ENCODE measurements at regions not wholly inside any gene's neighbourhood (a gene's known extent, or its start where the extent isn't known, plus 50 kb on each side); places are given as distances from the start of the nearest gene placed in this dataset.
A peak's percentile ranks its signal among the peaks of the same experiment; 100 is the strongest.

- DNase-seq: no peak
- Histone ChIP-seq H3K4me3 (ENCODE audit: control insufficient read depth in 1 of 7, extremely low read depth in 1 of 7, insufficient read depth in 4 of 7, low read depth in 2 of 7, low read length in 6 of 7) (no peak overlapping the region), H3K9me3 (ENCODE audit: control extremely low read depth in 1 of 5, control insufficient read depth in 4 of 5, insufficient read depth in 2 of 5, low read depth in 1 of 5, low read length in 4 of 5) (no peaks in the 10 kb centered on the region), H3K27me3 (replicated peaks in 2 of 5; ENCODE audit: control insufficient read depth in 4 of 5, insufficient read depth in 5 of 5, low read length in 4 of 5) (peaks cover 0 to 6% (median 0%) of the 10 kb centered on the region in 5 experiments), H3K4me1 (ENCODE audit: control extremely low read depth in 1 of 4, control insufficient read depth in 4 of 4, insufficient read depth in 4 of 4, low read length in 3 of 4) (no peaks in the 10 kb centered on the region), H3K36me3 (ENCODE audit: control insufficient read depth in 4 of 4, insufficient read depth in 4 of 4, low read length in 3 of 4) (no peaks in the 10 kb centered on the region), H3K27ac (ENCODE audit: insufficient read depth in 1 of 2, low read depth in 1 of 2, low read length in 2 of 2, poor library complexity in 1 of 2, severe bottlenecking in 2 of 2) (no peak overlapping the region)
- CTCF ChIA-PET: interaction anchor here (1.2 to 1.5 kb wide), 2 partner anchors 154 to 394 kb away, joined by 3 to 7 read pairs; no protein-coding TSS in a partner anchor
- no CpG with 5 or more reads among the region's 3 CpGs for whole genome bisulfite sequencing (ENCODE audit: insufficient coverage)
- POLR2A ChIA-PET: no interaction called here
Observed at GRCh38 chr10:63005246-63005645, 127.9 kb upstream of the NRBF2 start.

- WGBS (ENCODE audit: insufficient coverage): 64% methylated on average over 4 of the region's 5 CpGs
- CTCF ChIA-PET: interaction anchor here (0.8 to 1.5 kb wide), 4 partner anchors 30 to 393 kb away, joined by 3 to 7 read pairs (median 5); no protein-coding TSS in a partner anchor
- peak; percentile 4 to 15 (median 12) for DNase-seq
Observed at GRCh38 chr10:63003816-63004453, 129.2 kb upstream of the NRBF2 start.

DNA sequence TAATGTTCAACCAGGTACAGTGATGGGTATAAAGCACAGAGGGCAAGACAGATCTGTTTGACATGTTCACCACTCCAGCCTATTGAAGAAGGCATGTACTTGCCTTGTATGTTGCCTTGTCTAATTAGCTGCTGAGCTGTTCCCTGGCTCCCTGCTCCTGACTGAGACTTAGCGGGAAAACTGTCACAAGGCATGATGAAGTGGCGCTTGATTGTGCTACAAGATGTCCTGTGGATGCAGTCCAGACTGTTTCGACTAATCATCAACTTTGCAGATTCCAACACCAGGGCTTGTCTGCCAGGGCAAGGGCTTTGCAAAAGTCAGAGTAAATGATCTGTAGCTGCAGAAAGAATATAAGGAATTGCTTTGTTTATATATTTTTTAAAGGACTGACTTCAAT, 136.2 kb upstream of the NRBF2 start:
- Histone ChIP-seq H3K36me3 (ENCODE audit: control insufficient read depth in 4 of 4, insufficient read depth in 4 of 4, low read length in 3 of 4) (no peaks in the 10 kb centered on the region), H3K9me3 (ENCODE audit: control extremely low read depth in 1 of 5, control insufficient read depth in 4 of 5, insufficient read depth in 2 of 5, low read depth in 1 of 5, low read length in 4 of 5) (no peaks in the 10 kb centered on the region), H3K4me3 (ENCODE audit: control insufficient read depth in 1 of 7, extremely low read depth in 1 of 7, insufficient read depth in 4 of 7, low read depth in 2 of 7, low read length in 6 of 7) (no peak overlapping the region), H3K27ac (ENCODE audit: insufficient read depth in 1 of 2, low read depth in 1 of 2, low read length in 2 of 2, poor library complexity in 1 of 2, severe bottlenecking in 2 of 2) (no peak overlapping the region), H3K27me3 (replicated peaks in 2 of 5; ENCODE audit: control insufficient read depth in 4 of 5, insufficient read depth in 5 of 5, low read length in 4 of 5) (peaks cover 0 to 4% (median 0%) of the 10 kb centered on the region in 5 experiments), H3K4me1 (ENCODE audit: control extremely low read depth in 1 of 4, control insufficient read depth in 4 of 4, insufficient read depth in 4 of 4, low read length in 3 of 4) (no peaks in the 10 kb centered on the region)
- POLR2A ChIA-PET: no interaction called here
- 93% methylated on average over 3 of the region's 3 CpGs for WGBS (ENCODE audit: insufficient coverage)
- DNase-seq: no peak
- CTCF ChIA-PET: no interaction called here

More at GRCh38 chr10:63003816-63004453, 129.2 kb upstream of the NRBF2 start:
- H3K9me3 ChIP-seq (ENCODE audit: control extremely low read depth in 1 of 5, control insufficient read depth in 4 of 5, insufficient read depth in 2 of 5, low read depth in 1 of 5, low read length in 4 of 5): no peaks in the 10 kb centered on the region
- H3K36me3 ChIP-seq (ENCODE audit: control insufficient read depth in 4 of 4, insufficient read depth in 4 of 4, low read length in 3 of 4): no peaks in the 10 kb centered on the region
- POLR2A ChIA-PET: no interaction called here
- no peaks in the 10 kb centered on the region for H3K4me1 ChIP-seq (ENCODE audit: control extremely low read depth in 1 of 4, control insufficient read depth in 4 of 4, insufficient read depth in 4 of 4, low read length in 3 of 4)
- no peak overlapping the region for H3K27ac ChIP-seq (ENCODE audit: insufficient read depth in 1 of 2, low read depth in 1 of 2, low read length in 2 of 2, poor library complexity in 1 of 2, severe bottlenecking in 2 of 2)
- peaks cover 0 to 6% (median 0%) of the 10 kb centered on the region in 5 experiments for H3K27me3 ChIP-seq (replicated peaks in 2 of 5; ENCODE audit: control insufficient read depth in 4 of 5, insufficient read depth in 5 of 5, low read length in 4 of 5)
- no peak overlapping the region for H3K4me3 ChIP-seq (ENCODE audit: control insufficient read depth in 1 of 7, extremely low read depth in 1 of 7, insufficient read depth in 4 of 7, low read depth in 2 of 7, low read length in 6 of 7)

- no peak overlapping the region for H3K27ac ChIP-seq (ENCODE audit: insufficient read depth in 1 of 2, low read depth in 1 of 2, low read length in 2 of 2, poor library complexity in 1 of 2, severe bottlenecking in 2 of 2)
- DNase-seq: no peak
- H3K36me3 ChIP-seq (ENCODE audit: control insufficient read depth in 4 of 4, insufficient read depth in 4 of 4, low read length in 3 of 4): no peaks in the 10 kb centered on the region
- peaks cover 0 to 4% (median 0%) of the 10 kb centered on the region in 5 experiments for H3K27me3 ChIP-seq (replicated peaks in 2 of 5; ENCODE audit: control insufficient read depth in 4 of 5, insufficient read depth in 5 of 5, low read length in 4 of 5)
- WGBS (ENCODE audit: insufficient coverage): no CpG with 5 or more reads among the region's 1 CpG
- CTCF ChIA-PET: interaction anchor here (0.6 kb wide), 1 partner anchor 442 kb away, joined by 3 read pairs; no protein-coding TSS in a partner anchor
- H3K9me3 ChIP-seq (ENCODE audit: control extremely low read depth in 1 of 5, control insufficient read depth in 4 of 5, insufficient read depth in 2 of 5, low read depth in 1 of 5, low read length in 4 of 5): no peaks in the 10 kb centered on the region
- no peaks in the 10 kb centered on the region for H3K4me1 ChIP-seq (ENCODE audit: control extremely low read depth in 1 of 4, control insufficient read depth in 4 of 4, insufficient read depth in 4 of 4, low read length in 3 of 4)
- no peak overlapping the region for H3K4me3 ChIP-seq (ENCODE audit: control insufficient read depth in 1 of 7, extremely low read depth in 1 of 7, insufficient read depth in 4 of 7, low read depth in 2 of 7, low read length in 6 of 7)
- POLR2A ChIA-PET: no interaction called here
Observed at GRCh38 chr10:62996516-62996915, 136.6 kb upstream of the NRBF2 start.

DNA sequence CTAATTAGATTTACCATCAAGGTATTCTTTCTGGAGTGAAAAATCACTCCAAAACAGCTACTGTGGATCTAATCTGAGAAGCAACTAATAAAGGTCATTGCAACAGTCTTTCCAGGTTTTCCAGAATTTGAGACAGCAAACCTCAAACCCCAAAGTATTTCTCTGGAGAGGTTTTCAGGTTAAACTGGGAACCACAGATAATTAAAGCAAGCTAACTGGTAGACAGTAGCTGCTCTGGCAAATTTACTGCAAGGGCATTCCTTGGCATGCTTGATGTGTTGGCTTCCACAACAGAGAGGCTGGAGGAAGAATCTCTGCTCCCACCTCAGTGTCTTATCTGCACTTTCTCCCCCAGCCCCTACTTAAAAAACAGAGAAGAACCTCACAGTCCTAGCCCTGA, 140.0 kb upstream of the NRBF2 start:
- no peaks in the 10 kb centered on the region for H3K9me3 ChIP-seq (ENCODE audit: control extremely low read depth in 1 of 5, control insufficient read depth in 4 of 5, insufficient read depth in 2 of 5, low read depth in 1 of 5, low read length in 4 of 5)
- H3K36me3 ChIP-seq (ENCODE audit: control insufficient read depth in 4 of 4, insufficient read depth in 4 of 4, low read length in 3 of 4): no peaks in the 10 kb centered on the region
- CTCF ChIA-PET: no interaction called here
- POLR2A ChIA-PET: no interaction called here
- H3K27me3 ChIP-seq (replicated peaks in 2 of 5; ENCODE audit: control insufficient read depth in 4 of 5, insufficient read depth in 5 of 5, low read length in 4 of 5): no peaks in the 10 kb centered on the region
- no peak overlapping the region for H3K27ac ChIP-seq (ENCODE audit: insufficient read depth in 1 of 2, low read depth in 1 of 2, low read length in 2 of 2, poor library complexity in 1 of 2, severe bottlenecking in 2 of 2)
- H3K4me1 ChIP-seq (ENCODE audit: control extremely low read depth in 1 of 4, control insufficient read depth in 4 of 4, insufficient read depth in 4 of 4, low read length in 3 of 4): no peaks in the 10 kb centered on the region
- DNase-seq: no peak
- H3K4me3 ChIP-seq (ENCODE audit: control insufficient read depth in 1 of 7, extremely low read depth in 1 of 7, insufficient read depth in 4 of 7, low read depth in 2 of 7, low read length in 6 of 7): no peak overlapping the region

DNA sequence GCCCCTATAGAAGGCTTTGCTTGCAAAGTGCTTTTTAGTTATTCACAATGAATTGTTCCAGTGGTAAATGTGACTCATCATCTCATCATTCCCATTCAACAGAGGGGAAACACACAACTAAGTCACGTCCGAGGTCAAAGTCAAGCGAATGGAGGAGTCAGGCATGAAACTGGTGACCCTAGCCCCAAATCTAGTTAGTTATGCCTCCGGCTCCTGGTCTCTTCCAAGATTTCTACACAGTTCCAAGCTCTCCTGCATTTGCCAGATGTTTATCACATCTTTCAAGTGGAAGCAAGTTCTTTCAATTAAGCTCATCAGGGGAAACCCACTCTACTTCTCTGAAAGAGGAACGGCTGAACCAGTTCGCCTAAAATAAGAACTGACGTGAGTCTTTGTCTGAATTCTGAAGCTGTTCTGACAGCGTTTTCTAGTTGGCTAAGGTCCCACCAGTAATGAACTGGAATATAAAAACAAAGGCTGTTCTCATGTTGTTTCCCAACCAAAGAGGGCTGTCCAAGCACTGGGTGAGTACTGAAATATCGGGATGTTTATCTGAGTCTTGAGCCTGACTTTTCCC, 140.9 kb upstream of the NRBF2 start:
- Histone ChIP-seq H3K27me3 (replicated peaks in 2 of 5; ENCODE audit: control insufficient read depth in 4 of 5, insufficient read depth in 5 of 5, low read length in 4 of 5) (no peaks in the 10 kb centered on the region), H3K4me1 (ENCODE audit: control extremely low read depth in 1 of 4, control insufficient read depth in 4 of 4, insufficient read depth in 4 of 4, low read length in 3 of 4) (no peaks in the 10 kb centered on the region), H3K4me3 (ENCODE audit: control insufficient read depth in 1 of 7, extremely low read depth in 1 of 7, insufficient read depth in 4 of 7, low read depth in 2 of 7, low read length in 6 of 7) (no peak overlapping the region), H3K36me3 (ENCODE audit: control insufficient read depth in 4 of 4, insufficient read depth in 4 of 4, low read length in 3 of 4) (no peaks in the 10 kb centered on the region), H3K27ac (ENCODE audit: insufficient read depth in 1 of 2, low read depth in 1 of 2, low read length in 2 of 2, poor library complexity in 1 of 2, severe bottlenecking in 2 of 2) (no peak overlapping the region), H3K9me3 (ENCODE audit: control extremely low read depth in 1 of 5, control insufficient read depth in 4 of 5, insufficient read depth in 2 of 5, low read depth in 1 of 5, low read length in 4 of 5) (no peaks in the 10 kb centered on the region)
- CTCF ChIA-PET: interaction anchor here (1.1 kb wide), 1 partner anchor 34 kb away, joined by 3 read pairs; no protein-coding TSS in a partner anchor
- POLR2A ChIA-PET: no interaction called here
- no peak for DNase-seq
- 72% methylated on average over 3 of the region's 9 CpGs for WGBS (ENCODE audit: insufficient coverage)

GRCh38 chr10:62990126-62990525, 143.0 kb upstream of the NRBF2 start:
- ChIA-PET CTCF (no interaction called here), POLR2A (no interaction called here)
- Histone ChIP-seq H3K27ac (ENCODE audit: insufficient read depth in 1 of 2, low read depth in 1 of 2, low read length in 2 of 2, poor library complexity in 1 of 2, severe bottlenecking in 2 of 2) (no peak overlapping the region), H3K36me3 (ENCODE audit: control insufficient read depth in 4 of 4, insufficient read depth in 4 of 4, low read length in 3 of 4) (no peaks in the 10 kb centered on the region), H3K4me1 (ENCODE audit: control extremely low read depth in 1 of 4, control insufficient read depth in 4 of 4, insufficient read depth in 4 of 4, low read length in 3 of 4) (no peaks in the 10 kb centered on the region), H3K4me3 (ENCODE audit: control insufficient read depth in 1 of 7, extremely low read depth in 1 of 7, insufficient read depth in 4 of 7, low read depth in 2 of 7, low read length in 6 of 7) (no peak overlapping the region), H3K9me3 (ENCODE audit: control extremely low read depth in 1 of 5, control insufficient read depth in 4 of 5, insufficient read depth in 2 of 5, low read depth in 1 of 5, low read length in 4 of 5) (no peaks in the 10 kb centered on the region), H3K27me3 (replicated peaks in 2 of 5; ENCODE audit: control insufficient read depth in 4 of 5, insufficient read depth in 5 of 5, low read length in 4 of 5) (no peaks in the 10 kb centered on the region)
- no peak for DNase-seq
- no CpG with 5 or more reads among the region's 1 CpG for WGBS (ENCODE audit: insufficient coverage)

Data from common myeloid progenitor, CD34-positive (primary cell).